Neural progenitor cell (in vitro differentiated cells): ENCODE measurements at regions not wholly inside any gene's neighbourhood (a gene's known extent, or its start where the extent isn't known, plus 50 kb on each side); places are given as distances from the start of the nearest gene placed in this dataset.

Experiments used
- EZH2 ChIP-seq: fragments of 200-600 bp; sonication (generic); IDR thresholded peaks from 2 replicates; pipeline ENCODE4 v1.6.1; 2017; ENCODE audit warnings: antibody characterized with exemption, mild to moderate bottlenecking, moderate library complexity
- TF ChIP-seq, protein P1 (sequence below): fragments of 200-600 bp; sonication (generic); IDR thresholded peaks from 2 replicates; pipeline ENCODE4 v1.5.1; 2017; ENCODE audit warnings: antibody characterized with exemption, mild to moderate bottlenecking

DNA sequence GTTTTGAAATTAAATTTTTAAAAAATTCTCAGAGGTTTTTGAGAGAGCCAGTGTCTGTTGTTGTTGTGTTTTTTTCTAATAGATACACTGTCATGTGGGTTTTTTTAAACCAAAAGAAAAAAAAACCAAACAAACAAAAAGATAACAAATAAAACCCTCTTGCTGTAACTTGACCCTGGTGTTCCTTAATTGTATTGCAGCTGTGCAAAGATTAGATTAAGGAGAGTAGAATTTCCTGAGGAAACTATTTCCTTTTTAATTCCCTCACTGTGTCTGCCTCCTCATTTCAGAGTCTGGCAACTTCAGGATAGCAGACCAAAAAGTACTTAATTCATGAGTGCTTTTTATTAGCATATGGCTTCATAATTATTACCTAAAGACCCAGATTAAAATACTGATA is 281.9 kb downstream of the EPM2A start:
- TF ChIP-seq, protein P1, sequence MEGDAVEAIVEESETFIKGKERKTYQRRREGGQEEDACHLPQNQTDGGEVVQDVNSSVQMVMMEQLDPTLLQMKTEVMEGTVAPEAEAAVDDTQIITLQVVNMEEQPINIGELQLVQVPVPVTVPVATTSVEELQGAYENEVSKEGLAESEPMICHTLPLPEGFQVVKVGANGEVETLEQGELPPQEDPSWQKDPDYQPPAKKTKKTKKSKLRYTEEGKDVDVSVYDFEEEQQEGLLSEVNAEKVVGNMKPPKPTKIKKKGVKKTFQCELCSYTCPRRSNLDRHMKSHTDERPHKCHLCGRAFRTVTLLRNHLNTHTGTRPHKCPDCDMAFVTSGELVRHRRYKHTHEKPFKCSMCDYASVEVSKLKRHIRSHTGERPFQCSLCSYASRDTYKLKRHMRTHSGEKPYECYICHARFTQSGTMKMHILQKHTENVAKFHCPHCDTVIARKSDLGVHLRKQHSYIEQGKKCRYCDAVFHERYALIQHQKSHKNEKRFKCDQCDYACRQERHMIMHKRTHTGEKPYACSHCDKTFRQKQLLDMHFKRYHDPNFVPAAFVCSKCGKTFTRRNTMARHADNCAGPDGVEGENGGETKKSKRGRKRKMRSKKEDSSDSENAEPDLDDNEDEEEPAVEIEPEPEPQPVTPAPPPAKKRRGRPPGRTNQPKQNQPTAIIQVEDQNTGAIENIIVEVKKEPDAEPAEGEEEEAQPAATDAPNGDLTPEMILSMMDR: peak; percentile 49
- no peak for TF ChIP-seq EZH2
